Thymus (tissue), 11 donors: ENCODE measurements at regions not wholly inside any gene's neighbourhood (a gene's known extent, or its start where the extent isn't known, plus 50 kb on each side); places are given as distances from the start of the nearest gene placed in this dataset.
"Not testable (repeated sequence)": the region's sequence is repeated elsewhere in the genome, so short reads cannot be mapped to it uniquely, and the experiment has no call there.

Experiments
- DNase-seq, 9 donors: peaks; one replicate each; pipeline ENCODE4 v3.0.0-alpha.2; 2013; ENCODE audit warnings: low spot score in 9 of 9, low read depth in 6 of 9, missing footprints in 1 of 9
- H3K27ac ChIP-seq, 2 donors: one replicate each; pipeline ENCODE4 v1.5.1; 2013; ENCODE audit warnings: control low read depth in 1 of 2, low read depth in 1 of 2, low read length in 1 of 2, mild to moderate bottlenecking in 1 of 2, moderate library complexity in 1 of 2
- H3K27me3 ChIP-seq, 2 donors: one replicate each; pipeline ENCODE4 v1.5.1; 2013; ENCODE audit warnings: low read length in 1 of 2; ENCODE audit not compliant: control insufficient read depth in 2 of 2, insufficient read depth in 1 of 2
- H3K36me3 ChIP-seq, 2 donors: one replicate each; pipeline ENCODE4 v1.5.1; 2013; ENCODE audit warnings: low read length in 1 of 2, mild to moderate bottlenecking in 1 of 2, moderate library complexity in 1 of 2; ENCODE audit not compliant: control insufficient read depth in 2 of 2, insufficient read depth in 2 of 2
- H3K4me1 ChIP-seq, 2 donors: one replicate each; pipeline ENCODE4 v1.5.1; 2013; ENCODE audit warnings: low read length in 2 of 2; ENCODE audit not compliant: control insufficient read depth in 2 of 2, insufficient read depth in 2 of 2
- H3K4me3 ChIP-seq, 2 donors: one replicate each; pipeline ENCODE4 v1.5.1; 2013; ENCODE audit warnings: low read length in 2 of 2, control low read depth in 1 of 2, mild to moderate bottlenecking in 1 of 2
- H3K9me3 ChIP-seq, 2 donors: one replicate each; pipeline ENCODE4 v1.5.1; 2013; ENCODE audit warnings: low read length in 1 of 2, mild to moderate bottlenecking in 1 of 2; ENCODE audit not compliant: control insufficient read depth in 2 of 2, insufficient read depth in 1 of 2
- WGBS: extraction: QIAGEN DNeasy Blood & Tissue Kit; methylation state at CpG from one replicate; pipeline ENCODE4 v1.1.7; 2013; 5-methylcytosine and 5-hydroxymethylcytosine counted together
- donor health status: healthy.

DNA sequence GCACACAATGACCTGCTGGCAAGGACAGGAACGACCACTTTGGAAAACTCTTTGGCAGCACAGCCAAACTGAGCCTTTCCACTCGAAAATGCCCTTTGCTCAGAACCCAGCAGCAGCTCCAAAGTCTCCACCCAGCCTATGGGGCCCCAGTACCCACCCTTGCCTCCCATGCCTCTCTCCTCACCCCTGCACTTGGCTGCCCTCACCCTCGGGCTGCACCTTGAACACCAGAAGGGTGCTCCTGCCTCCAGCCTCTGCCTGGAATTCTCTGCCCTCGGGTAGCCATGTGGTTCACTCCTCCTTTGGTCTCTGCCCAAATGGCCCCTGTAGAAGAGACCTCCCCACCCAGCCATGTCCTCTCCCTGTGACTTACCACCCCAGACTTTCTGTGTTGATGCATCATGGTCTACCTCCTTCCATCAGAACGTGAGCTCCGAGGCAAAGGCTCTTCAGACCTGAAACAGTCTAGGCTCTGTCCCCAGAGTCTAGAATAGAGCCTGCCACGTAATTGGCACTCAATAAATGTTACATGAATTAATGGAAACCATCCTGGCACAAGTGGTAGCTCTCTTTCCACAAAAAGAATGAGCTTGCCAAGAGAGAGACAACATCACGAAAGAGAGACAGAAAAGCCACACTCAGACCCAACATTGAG, 68.5 kb upstream of the METTL9 start:
- not testable (repeated sequence) for H3K27me3 ChIP-seq, DNase-seq, H3K27ac ChIP-seq, H3K36me3 ChIP-seq, H3K4me3 ChIP-seq, H3K9me3 ChIP-seq
- 87% methylated on average over 7 of the region's 8 CpGs for WGBS
- H3K4me1 ChIP-seq, result peaks cover 4 to 12% of the 10 kb centered on the region in 2 donors

DNA sequence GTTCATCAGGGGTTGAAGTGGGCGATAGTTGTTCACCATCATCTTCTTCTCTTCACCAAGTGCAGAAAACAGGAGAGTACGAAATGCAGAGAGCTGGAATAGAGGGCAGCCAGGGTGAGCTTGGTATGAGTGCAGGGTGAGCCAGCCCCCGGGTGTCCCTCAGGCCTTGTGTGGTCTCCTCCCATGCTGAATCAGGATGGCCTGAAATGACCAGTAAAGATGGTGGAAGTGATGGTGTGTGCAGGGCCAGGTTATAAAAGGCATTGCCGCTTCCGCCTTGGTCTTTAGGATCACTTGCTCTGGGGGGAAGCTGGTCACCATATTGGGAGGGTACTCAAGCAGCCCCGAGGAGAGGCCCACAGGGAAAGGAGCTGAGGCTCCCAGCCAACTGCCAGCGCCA, 66.4 kb upstream of the METTL9 start:
- H3K9me3 ChIP-seq, H3K27me3 ChIP-seq, H3K4me3 ChIP-seq, H3K4me1 ChIP-seq, H3K36me3 ChIP-seq, H3K27ac ChIP-seq, DNase-seq: not testable (repeated sequence)
- WGBS, result 98% methylated on average over 7 of the region's 7 CpGs

DNA sequence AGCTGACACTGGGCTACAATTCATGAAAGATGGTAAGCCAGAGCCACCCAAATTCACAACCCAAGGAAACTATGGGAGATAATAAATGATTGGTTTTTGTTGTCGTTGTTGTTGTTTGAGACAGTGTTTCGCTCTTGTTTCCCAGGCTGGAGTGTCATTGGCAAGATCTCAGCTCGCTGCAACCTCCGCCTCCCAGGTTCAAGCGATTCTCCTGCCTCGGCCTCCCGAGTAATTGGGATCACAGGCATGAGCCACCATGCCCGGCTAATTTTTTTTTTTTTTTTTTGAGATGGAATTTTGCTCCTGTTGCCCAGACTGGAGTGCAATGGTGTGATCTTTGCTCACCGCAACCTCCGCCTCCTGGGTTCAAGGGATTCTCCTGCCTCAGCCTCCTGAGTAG, 65.9 kb upstream of the METTL9 start:
- 96% methylated on average over 10 of the region's 10 CpGs for WGBS
- not testable (repeated sequence) for H3K27me3 ChIP-seq, H3K9me3 ChIP-seq, H3K27ac ChIP-seq, DNase-seq, H3K36me3 ChIP-seq, H3K4me1 ChIP-seq, H3K4me3 ChIP-seq

DNA sequence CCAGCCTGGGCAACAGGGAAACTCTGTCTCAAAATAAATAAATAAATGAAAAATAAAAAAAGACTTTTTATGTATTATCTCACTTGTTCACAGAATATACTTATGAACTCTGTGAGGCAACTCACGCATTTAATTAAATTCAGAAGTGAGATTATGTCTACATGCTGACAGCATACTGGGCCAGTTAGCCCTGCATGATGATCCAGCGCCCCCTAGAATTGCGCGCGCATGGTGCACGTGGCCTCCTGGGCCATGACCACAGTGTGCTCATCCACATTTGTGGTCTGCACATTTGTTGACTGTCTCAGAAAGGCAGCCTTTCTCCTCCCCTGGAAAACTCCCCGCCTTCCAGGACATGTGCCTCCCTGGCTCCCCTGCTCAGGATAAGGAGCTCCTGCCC, 64.8 kb upstream of the METTL9 start:
- 93% methylated on average over 6 of the region's 7 CpGs for WGBS
- not testable (repeated sequence) for H3K4me1 ChIP-seq, H3K9me3 ChIP-seq

DNA sequence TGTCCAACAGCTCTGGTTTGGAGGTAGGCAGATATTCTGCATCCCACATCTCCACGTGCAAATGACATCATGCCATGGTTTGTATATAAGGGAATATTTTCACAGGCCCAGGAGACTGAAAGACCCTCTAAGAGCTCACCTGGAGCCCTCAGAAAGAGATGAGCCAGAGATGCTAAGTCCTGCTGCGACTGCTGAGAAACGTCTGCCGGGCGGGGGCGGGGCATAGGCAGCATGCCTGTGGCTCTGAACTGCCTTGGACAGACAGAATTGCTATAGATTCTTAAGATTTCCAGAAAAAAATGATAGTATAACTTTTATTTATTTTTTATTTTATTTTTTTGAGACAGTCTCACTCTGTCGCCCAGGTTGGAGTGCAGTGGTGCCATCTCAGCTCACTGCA, 64.2 kb upstream of the METTL9 start:
- not testable (repeated sequence) for H3K9me3 ChIP-seq, H3K27ac ChIP-seq, H3K36me3 ChIP-seq, DNase-seq, H3K4me3 ChIP-seq, H3K4me1 ChIP-seq, H3K27me3 ChIP-seq
- WGBS, result 96% methylated on average over 5 of the region's 7 CpGs

More for the DNA sequence above, 64.8 kb upstream of the METTL9 start:
- H3K27me3 ChIP-seq, DNase-seq, H3K4me3 ChIP-seq, H3K36me3 ChIP-seq, H3K27ac ChIP-seq: not testable (repeated sequence)

DNA sequence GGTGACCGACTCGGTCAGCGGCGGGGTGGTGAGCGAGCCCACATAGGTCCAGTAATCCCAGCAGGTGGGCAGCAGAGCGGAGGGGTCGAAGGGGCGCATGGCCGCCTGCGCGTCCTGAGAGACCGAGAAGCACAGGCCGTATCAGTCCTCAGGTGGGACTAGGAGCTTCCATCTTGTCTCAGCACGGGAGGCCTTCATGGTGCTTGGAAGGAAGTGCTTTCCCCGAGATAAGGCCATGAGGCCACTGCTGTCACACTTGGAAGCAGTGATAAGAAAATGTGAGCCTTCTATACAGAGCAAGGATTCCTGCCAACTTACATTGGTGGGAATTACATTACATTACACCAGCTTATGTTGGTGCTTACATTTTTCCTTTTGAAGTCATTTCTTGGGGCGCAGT, 62.6 kb upstream of the METTL9 start:
- H3K4me1 ChIP-seq, result peaks cover 0 to 11% of the 10 kb centered on the region in 2 donors
- not testable (repeated sequence) for H3K36me3 ChIP-seq, DNase-seq, H3K27ac ChIP-seq, H3K4me3 ChIP-seq, H3K9me3 ChIP-seq, H3K27me3 ChIP-seq
- WGBS, result 94% methylated on average over 11 of the region's 16 CpGs

DNA sequence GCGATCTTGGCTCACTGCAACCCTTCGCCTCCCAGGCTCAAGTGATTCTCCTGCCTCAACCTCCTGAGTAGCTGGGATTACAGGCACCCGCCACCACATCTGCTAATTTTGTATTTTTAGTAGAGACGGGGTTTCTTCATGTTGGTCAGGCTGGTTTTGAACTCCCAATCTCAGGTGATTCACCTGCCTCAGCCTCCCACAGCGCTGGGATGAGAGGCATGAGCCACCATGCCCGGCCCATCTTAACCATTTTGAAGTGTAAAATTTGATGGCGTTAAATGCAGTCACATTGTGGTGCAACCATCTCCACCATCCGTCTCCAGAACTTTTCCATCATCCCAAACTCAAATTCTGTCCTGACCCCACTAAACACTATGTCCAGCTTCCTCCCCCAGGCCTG, 61.8 kb upstream of the METTL9 start:
- DNase-seq, H3K9me3 ChIP-seq, H3K27ac ChIP-seq, H3K27me3 ChIP-seq, H3K36me3 ChIP-seq, H3K4me3 ChIP-seq: not testable (repeated sequence)
- peaks cover 0 to 18% of the 10 kb centered on the region in 2 donors for H3K4me1 ChIP-seq
- 98% methylated on average over 7 of the region's 8 CpGs for WGBS

DNA sequence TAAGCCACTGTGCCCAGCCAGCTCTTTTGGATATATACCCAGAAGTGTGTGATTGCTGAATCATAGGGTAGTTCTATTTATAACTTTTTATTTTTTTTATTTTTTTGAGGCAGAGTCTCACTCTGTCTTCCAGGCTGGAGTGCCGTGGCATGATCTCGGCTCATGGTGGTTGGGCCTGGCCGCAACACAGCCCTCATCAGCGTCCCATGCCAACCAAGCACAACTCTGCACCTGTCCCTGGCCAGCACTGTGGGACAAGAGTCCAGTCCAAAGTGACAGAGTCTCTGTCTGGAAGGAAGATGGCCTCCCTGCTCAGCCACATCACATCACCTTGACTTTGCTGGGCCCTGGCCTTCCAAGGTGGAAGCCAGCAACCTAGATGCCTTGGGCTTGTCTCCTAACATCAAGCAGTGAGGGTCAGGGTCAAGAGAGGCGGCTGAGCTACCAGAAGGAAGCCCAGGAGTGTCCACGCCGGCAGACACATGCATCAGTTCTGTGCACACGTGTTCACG, 60.2 kb upstream of the METTL9 start:
- H3K27ac ChIP-seq, H3K9me3 ChIP-seq, H3K27me3 ChIP-seq, H3K36me3 ChIP-seq, DNase-seq, H3K4me3 ChIP-seq: not testable (repeated sequence)
- H3K4me1 ChIP-seq, result peaks cover 0 to 27% of the 10 kb centered on the region in 2 donors
- 89% methylated on average over 9 of the region's 9 CpGs for WGBS

DNA sequence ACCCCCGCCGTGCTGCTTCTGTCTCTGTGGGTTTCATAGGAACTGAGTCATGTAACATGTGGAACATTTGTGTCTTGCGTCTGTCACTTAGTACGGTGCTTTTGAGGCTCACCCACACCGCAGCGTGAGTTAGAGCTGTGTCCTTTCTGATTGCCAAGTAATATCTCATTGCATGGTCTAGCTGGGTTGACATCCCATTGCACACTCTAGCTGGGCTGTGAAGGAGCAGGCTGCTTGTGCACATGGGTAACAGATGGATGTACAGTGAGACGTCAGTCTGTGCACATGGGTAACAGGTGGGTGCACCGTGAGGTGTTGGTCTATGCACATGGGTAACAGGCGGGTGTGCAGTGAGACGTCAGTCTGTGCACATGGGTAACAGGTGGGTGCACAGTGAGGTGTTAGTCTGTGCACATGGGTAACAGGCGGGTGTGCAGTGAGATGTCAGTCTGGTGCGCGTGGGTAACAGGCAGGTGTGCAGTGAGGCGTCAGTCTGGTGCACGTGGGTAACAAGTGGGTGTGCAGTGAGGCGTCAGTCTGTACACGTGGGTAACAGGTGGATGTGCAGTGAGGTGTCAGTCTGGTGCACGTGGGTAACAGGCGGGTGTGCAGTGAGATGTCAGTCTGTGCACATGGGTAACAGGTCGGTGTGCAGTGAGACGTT, 58.5 kb upstream of the METTL9 start:
- H3K4me3 ChIP-seq, H3K36me3 ChIP-seq, H3K9me3 ChIP-seq, H3K27me3 ChIP-seq: not testable (repeated sequence)
- peaks cover 0 to 27% of the 10 kb centered on the region in 2 donors for H3K4me1 ChIP-seq
- peak overlapping the region in 1 of 2 donors; percentile 19 for H3K27ac ChIP-seq
- 36% methylated on average over 21 of the region's 21 CpGs for WGBS
- peak in 3 of 9 donors; percentile 8 to 60 (median 37) for DNase-seq
